ENCODE measurements at regions not wholly inside any gene's neighbourhood (a gene's known extent, or its start where the extent isn't known, plus 50 kb on each side); places are given as distances from the start of the nearest gene placed in this dataset.

DNA sequence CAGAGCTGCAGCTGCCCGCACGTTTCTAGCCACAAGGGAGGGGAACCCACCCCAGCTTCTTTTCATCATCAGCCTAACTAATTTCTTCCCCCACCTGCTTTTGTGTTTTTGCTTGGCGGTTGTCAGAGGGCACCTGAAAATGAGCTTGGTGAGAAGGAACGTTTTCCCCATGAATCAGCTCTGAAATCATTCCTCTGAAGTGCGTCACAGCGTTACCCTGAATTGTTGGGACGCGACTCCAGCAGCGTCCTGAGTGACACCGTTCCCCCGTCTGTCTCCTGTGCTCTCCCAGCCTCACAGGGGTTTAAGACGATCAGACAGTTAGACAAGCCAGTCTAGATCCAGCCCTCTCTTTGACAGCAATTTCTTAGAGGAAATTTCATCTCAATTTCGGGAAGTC is 722.9 kb upstream of the EEF2KMT start:
- TF ChIP-seq, protein P1, sequence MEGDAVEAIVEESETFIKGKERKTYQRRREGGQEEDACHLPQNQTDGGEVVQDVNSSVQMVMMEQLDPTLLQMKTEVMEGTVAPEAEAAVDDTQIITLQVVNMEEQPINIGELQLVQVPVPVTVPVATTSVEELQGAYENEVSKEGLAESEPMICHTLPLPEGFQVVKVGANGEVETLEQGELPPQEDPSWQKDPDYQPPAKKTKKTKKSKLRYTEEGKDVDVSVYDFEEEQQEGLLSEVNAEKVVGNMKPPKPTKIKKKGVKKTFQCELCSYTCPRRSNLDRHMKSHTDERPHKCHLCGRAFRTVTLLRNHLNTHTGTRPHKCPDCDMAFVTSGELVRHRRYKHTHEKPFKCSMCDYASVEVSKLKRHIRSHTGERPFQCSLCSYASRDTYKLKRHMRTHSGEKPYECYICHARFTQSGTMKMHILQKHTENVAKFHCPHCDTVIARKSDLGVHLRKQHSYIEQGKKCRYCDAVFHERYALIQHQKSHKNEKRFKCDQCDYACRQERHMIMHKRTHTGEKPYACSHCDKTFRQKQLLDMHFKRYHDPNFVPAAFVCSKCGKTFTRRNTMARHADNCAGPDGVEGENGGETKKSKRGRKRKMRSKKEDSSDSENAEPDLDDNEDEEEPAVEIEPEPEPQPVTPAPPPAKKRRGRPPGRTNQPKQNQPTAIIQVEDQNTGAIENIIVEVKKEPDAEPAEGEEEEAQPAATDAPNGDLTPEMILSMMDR (IDR thresholded peaks at IDR 0.05; ENCODE audit: insufficient read depth, low read length, poor library complexity, severe bottlenecking) = no peak
- TF ChIP-seq EZH2phosphoT487 (conservative IDR thresholded peaks at IDR 0.05; ENCODE audit: low read length) = no peak

Measured in SU-DHL-6 (cell line).